GM13976 (cell line): ENCODE measurements at regions not wholly inside any gene's neighbourhood (a gene's known extent, or its start where the extent isn't known, plus 50 kb on each side); places are given as distances from the start of the nearest gene placed in this dataset.
"Not testable (repeated sequence)": the region's sequence is repeated elsewhere in the genome, so short reads cannot be mapped to it uniquely, and the experiment has no call there.

Experiments
- DNase-seq: peaks from one replicate; pipeline ENCODE4 v3.0.0; 2012; ENCODE audit warnings: low spot score
- CTCF ChIP-seq: IDR thresholded peaks from 2 replicates; pipeline ENCODE4 v1.5.1; 2012; ENCODE audit warnings: borderline replicate concordance, mild to moderate bottlenecking; ENCODE audit not compliant: insufficient read depth; ENCODE audit errors: extremely low read depth, missing control alignments, control extremely low read depth
- in situ Hi-C: fragments of 300-500 bp; cut with MboI; formaldehyde crosslinking; loops from one replicate; pipeline ENCODE4 v1.12.0; 2022; ENCODE audit warnings: low sequenced_read_pairs, mixed read lengths, inconsistent platforms; ENCODE audit not compliant: unreplicated experiment

GRCh38 chr15:66635006-66635405 lies 67.0 kb upstream of the SMAD6 start:
- no peak for DNase-seq
- in situ Hi-C loops = no loop called here
- no peak for TF ChIP-seq CTCF

DNA sequence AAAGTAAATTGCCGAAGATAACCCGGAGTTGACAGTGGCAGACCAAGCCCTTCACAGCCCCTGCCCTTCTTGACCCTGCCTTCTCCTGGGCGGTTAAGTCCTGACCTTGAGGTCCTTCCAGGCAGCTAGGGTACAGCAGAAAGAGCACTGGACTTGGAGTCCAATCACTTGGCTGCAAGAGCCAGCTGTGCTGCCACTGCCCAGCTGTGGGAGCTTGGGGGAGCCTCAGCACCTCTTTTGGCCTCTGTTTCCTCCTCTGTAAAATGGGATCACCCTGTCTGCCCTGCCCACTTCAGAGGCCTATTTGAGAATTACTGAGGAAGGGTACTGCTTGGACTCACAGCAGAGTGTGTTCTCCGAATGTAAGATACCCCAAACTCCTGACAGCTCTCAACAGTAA lies 66.2 kb upstream of the SMAD6 start:
- in situ Hi-C loops = no loop called here
- TF ChIP-seq CTCF = no peak

DNA sequence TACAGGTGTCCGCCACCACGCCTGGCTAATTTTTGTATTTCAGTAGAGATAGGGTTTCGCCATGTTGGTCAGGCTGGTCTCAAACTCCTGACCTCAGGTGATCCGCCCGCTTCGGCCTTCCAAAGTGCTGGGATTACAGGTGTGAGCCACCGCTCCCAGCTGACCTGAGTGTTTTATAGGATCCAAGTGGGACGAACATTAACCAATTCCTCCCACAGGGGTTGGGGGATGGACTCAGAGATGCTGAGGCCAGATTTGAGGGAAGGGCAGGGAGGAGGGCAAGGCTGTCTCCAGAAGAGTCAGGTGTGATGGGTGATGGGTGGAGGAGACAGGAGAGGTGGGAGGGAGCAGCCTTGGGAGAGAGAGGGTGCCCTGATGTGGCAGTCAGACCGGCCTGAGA lies 65.0 kb upstream of the SMAD6 start:
- in situ Hi-C loops, DNase-seq: not testable (repeated sequence)

More for the DNA sequence above, 66.2 kb upstream of the SMAD6 start:
- no peak for DNase-seq

GRCh38 chr15:66638377-66638776 lies 63.7 kb upstream of the SMAD6 start:
- in situ Hi-C loops = no loop called here
- TF ChIP-seq CTCF = no peak
- DNase-seq = no peak

DNA sequence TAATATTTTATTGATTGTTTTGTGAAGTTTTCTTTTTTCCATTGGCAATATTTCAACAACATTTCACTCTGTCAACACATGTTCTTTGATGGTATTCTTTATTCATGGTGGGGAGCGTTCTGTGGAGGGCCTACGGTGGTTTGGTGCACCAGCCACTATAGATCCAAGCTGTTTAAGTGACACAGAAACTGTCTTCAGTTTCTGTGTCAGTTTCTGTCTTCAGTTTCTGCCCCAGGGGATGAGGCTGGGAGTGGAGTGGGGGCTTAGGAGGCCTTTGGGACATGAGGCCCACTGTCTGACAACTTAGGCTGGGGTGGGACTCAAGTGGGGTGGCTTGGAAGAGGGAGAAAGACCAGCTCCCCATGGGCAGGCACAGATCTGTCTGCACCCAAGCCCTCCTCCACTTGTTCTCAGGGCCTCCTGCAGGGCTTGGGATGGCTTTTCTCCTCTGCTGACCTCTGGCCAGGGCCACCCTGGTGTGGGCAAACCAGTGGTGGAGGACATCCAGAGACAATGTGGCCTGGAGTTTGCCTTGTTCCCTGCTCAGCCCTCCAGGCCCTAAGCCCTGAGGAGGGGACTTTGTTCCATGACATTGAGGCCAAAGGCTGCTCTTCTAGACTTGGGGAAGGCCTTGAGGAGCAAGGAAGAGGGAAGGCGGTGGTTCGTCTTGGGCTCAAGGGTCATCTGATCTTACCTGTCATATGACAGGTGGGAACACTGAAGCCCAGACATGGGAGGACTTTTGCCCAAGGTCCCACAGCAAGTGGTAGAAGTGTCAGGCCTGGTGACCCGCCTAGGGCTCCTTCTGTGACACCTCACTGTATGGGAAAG lies 60.3 kb upstream of the SMAD6 start:
- in situ Hi-C loops = no loop called here
- DNase-seq = no peak
- TF ChIP-seq CTCF = no peak

DNA sequence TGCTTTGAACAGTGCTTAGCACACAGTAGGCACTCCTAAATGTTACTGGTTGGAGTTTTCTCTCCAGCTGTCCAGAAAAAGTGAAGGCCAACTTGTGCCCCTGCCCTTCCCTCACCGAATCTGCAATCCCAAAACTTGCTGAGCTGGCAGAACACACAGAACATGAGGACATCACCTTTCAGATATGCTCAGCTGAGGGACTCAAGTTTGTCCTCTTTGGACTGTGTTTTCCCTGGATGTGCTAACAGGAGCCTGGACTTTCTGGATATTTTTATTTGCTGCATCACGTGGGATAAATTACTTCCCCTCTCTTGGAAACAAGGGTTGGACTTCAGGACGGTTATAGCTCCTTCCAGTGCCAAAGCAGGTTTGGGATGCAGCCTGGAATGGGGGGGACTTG lies 59.5 kb upstream of the SMAD6 start:
- no peak for TF ChIP-seq CTCF

DNA sequence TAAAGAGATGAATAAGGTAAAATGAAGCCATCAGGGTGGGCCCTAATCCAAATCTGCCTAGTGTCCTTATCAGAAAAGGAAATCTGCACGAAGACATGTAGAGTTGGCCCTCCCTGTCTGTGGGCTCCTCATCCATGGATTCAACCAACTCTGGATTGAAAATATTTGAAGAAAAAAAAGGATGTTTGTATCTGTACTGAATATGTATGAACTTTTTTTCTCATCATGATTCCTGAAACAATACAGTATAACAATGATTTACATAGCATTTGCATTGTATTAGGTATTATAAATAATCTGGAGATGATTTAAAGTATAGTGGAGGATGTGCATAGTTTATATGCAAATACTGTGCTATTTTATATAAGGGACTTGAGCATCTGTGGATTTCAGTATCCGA lies 59.0 kb upstream of the SMAD6 start:
- TF ChIP-seq CTCF = no peak
- DNase-seq = no peak
- in situ Hi-C loops = no loop called here

More for the DNA sequence above, 59.5 kb upstream of the SMAD6 start:
- no peak for DNase-seq
- in situ Hi-C loops = no loop called here
